Heart left ventricle (tissue), 16 donors: ENCODE measurements at regions not wholly inside any gene's neighbourhood (a gene's known extent, or its start where the extent isn't known, plus 50 kb on each side); places are given as distances from the start of the nearest gene placed in this dataset.

Experiments
- ATAC-seq, 4 donors: fragments of 200-7000 bp; cut with Tn5 transposase; one replicate each; pipeline ENCODE4 v1.9.1; 2020 to 2022; ENCODE audit warnings: moderate library complexity in 4 of 4, mild to moderate bottlenecking in 3 of 4, moderate number of reproducible peaks in 1 of 4
- DNase-seq, 5 donors: peaks; one replicate each; pipeline ENCODE4 v3.0.0-alpha.2; 2020
- H3K27ac ChIP-seq, 12 donors: fragments of 200-600 bp; sonication (generic) in 4 of 12; one replicate each; pipeline versions ENCODE4 v1.5.0 to v1.8.0; 2016 to 2022; ENCODE audit warnings: mild to moderate bottlenecking in 2 of 12
- H3K27me3 ChIP-seq, 9 donors: fragments of 200-600 bp; sonication (generic) in 2 of 9; one replicate each; pipeline versions ENCODE4 v1.5.1 to v1.8.0; 2016 to 2022; ENCODE audit warnings: mild to moderate bottlenecking in 3 of 9
- H3K36me3 ChIP-seq, 9 donors: fragments of 200-600 bp; sonication (generic) in 2 of 9; one replicate each; pipeline versions ENCODE4 v1.5.0 to v1.8.0; 2018 to 2022; ENCODE audit warnings: mild to moderate bottlenecking in 2 of 9
- H3K4me1 ChIP-seq, 12 donors: fragments of 200-600 bp; sonication (generic) in 4 of 12; one replicate each; pipeline versions ENCODE4 v1.5.0 to v1.8.0; 2016 to 2022; ENCODE audit warnings: mild to moderate bottlenecking in 3 of 12
- H3K4me3 ChIP-seq, 12 donors: fragments of 200-600 bp; sonication (generic) in 4 of 12; one replicate each; pipeline versions ENCODE4 v1.5.0 to v1.8.0; 2017 to 2022; ENCODE audit warnings: mild to moderate bottlenecking in 9 of 12, moderate library complexity in 4 of 12
- H3K9me3 ChIP-seq, 12 donors: fragments of 200-600 bp; sonication (generic) in 4 of 12; one replicate each; pipeline versions ENCODE4 v1.5.0 to v1.8.0; 2016 to 2022; ENCODE audit warnings: mild to moderate bottlenecking in 1 of 12
- POLR2A ChIP-seq, 2 donors: fragments of 450-650 bp; IDR thresholded peaks; one replicate each; pipeline ENCODE4 v1.6.1; 2017; ENCODE audit warnings: antibody characterized with exemption in 2 of 2, mild to moderate bottlenecking in 2 of 2, moderate library complexity in 2 of 2
- WGBS, 4 donors: extraction: QIAGEN DNeasy Blood & Tissue Kit in 2 of 4; methylation state at CpG; one replicate each; pipeline versions ENCODE4 v1.1.5 to v1.1.7; 2013 to 2018; 5-methylcytosine and 5-hydroxymethylcytosine counted together
- intact Hi-C, 10 donors: fragments of 100-400 bp; cut with DNase I; formaldehyde crosslinking; loops; one replicate each; pipeline versions ENCODE4 v1.11.1 to v1.14.2; 2022
- TF ChIP-seq, protein P1 (sequence below), 12 donors: fragments of 200-600 bp; sonication (generic) in 4 of 12; IDR thresholded peaks; one replicate each; pipeline versions ENCODE4 v1.5.0 to v1.8.0; 2018 to 2022; ENCODE audit warnings: antibody characterized with exemption in 12 of 12, mild to moderate bottlenecking in 5 of 12
- donor health status: ischemic (EF 13 %, LVEDD 7.1; RV severe dilation, severe dysfunction).
- donor health status: healthy with polysubstance abuse.
- donor health status: DM: no; HTN: yes; CAD: no.
- donor health status: DM: no; HTN: no; CAD: no.
- donor health status: ischemic (EF 25% LVEDD 6.9; RV normal size, moderate dysfunction).
- donor health status: ischemic (EF 25% LVEDD 5.7; RV mildly dilated, moderate dysfunction).
- donor health status: healthy.
- donor health status: DM: yes; HTN: yes; CAD: no.
- donor health status: ischemic (EF 35%, LVEDD 5.7; RV mildly dilated, moderate dysfunction).
- donor health status: nonischemic (EF 11% LVEDD 7.7; RV severe dilation, severe dysfunction).
- donor health status: DM: yes; HTN: yes; CAD: no.
- donor health status: PGD.
- donor health status: ischemic (EF 29% LVEDD 5.4; RV normal size, mild dysfunction).
- donor health status: nonischemic (EF 23%, LVEDD 6.1; RV moderate dilation, normal function).

- intact Hi-C loops: no loop called here
- DNase-seq (no peak), ATAC-seq (no peak)
- peaks cover 0 to 20% (median 0%) of the 10 kb centered on the region in 12 donors for H3K4me1 ChIP-seq
- no peak overlapping the region for H3K4me3 ChIP-seq
- no peak overlapping the region for H3K27ac ChIP-seq
- H3K36me3 ChIP-seq: no peaks in the 10 kb centered on the region
- TF ChIP-seq, protein P1, sequence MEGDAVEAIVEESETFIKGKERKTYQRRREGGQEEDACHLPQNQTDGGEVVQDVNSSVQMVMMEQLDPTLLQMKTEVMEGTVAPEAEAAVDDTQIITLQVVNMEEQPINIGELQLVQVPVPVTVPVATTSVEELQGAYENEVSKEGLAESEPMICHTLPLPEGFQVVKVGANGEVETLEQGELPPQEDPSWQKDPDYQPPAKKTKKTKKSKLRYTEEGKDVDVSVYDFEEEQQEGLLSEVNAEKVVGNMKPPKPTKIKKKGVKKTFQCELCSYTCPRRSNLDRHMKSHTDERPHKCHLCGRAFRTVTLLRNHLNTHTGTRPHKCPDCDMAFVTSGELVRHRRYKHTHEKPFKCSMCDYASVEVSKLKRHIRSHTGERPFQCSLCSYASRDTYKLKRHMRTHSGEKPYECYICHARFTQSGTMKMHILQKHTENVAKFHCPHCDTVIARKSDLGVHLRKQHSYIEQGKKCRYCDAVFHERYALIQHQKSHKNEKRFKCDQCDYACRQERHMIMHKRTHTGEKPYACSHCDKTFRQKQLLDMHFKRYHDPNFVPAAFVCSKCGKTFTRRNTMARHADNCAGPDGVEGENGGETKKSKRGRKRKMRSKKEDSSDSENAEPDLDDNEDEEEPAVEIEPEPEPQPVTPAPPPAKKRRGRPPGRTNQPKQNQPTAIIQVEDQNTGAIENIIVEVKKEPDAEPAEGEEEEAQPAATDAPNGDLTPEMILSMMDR (IDR thresholded peaks at IDR 0.05): no peak
- no peak for TF ChIP-seq POLR2A (IDR thresholded peaks at IDR 0.05)
- no peaks in the 10 kb centered on the region for H3K9me3 ChIP-seq
- 78 to 88% (median 84%) methylated on average over 4 of the region's 4 CpGs for WGBS, 4 donors
- H3K27me3 ChIP-seq: no peaks in the 10 kb centered on the region
Measured at GRCh38 chr5:171681061-171681460, 104.6 kb upstream of the SMIM23 start.

DNA sequence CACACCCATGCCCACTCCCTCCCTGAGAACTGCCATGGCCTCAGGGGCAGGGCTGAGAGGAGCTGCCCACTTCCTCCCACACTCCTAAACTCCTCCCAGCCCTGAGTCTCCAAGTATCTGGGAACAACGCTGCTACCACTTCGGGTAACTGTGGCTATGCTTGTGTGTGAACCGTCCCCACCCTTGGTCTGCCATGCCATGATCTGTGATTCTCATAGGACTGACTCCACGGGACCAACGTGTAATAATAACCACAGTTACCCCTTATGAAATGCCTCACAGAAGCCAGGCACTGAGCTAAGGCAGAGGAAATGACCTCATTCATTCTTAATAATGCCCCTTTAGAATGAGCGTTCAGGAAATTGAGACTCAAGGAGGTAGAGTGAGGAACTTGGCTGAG is 103.9 kb upstream of the SMIM23 start:
- Histone ChIP-seq H3K36me3 (no peaks in the 10 kb centered on the region), H3K27me3 (no peaks in the 10 kb centered on the region), H3K9me3 (no peaks in the 10 kb centered on the region), H3K27ac (no peak overlapping the region), H3K4me3 (no peak overlapping the region), H3K4me1 (peaks cover 0 to 18% (median 0%) of the 10 kb centered on the region in 12 donors)
- no peak for TF ChIP-seq POLR2A (IDR thresholded peaks at IDR 0.05)
- TF ChIP-seq, protein P1 (IDR thresholded peaks at IDR 0.05): no peak
- 49 to 55% (median 50%) methylated on average over 6 of the region's 6 CpGs for WGBS, 4 donors
- peak in 2 of 4 donors; percentile 16 to 43 for ATAC-seq
- intact Hi-C loops: no loop called here
- no peak for DNase-seq

GRCh38 chr5:171682801-171683200 is 102.8 kb upstream of the SMIM23 start:
- H3K27me3 ChIP-seq: no peaks in the 10 kb centered on the region
- no peak overlapping the region for H3K27ac ChIP-seq
- no peaks in the 10 kb centered on the region for H3K9me3 ChIP-seq
- no peak for ATAC-seq
- 67 to 88% (median 69%) methylated on average over 7 to 9 of the region's 9 CpGs for WGBS, 4 donors
- H3K36me3 ChIP-seq: no peaks in the 10 kb centered on the region
- no peak overlapping the region for H3K4me3 ChIP-seq
- TF ChIP-seq POLR2A (IDR thresholded peaks at IDR 0.05): no peak
- TF ChIP-seq, protein P1 (IDR thresholded peaks at IDR 0.05): no peak
- peaks cover 0 to 18% (median 0%) of the 10 kb centered on the region in 12 donors for H3K4me1 ChIP-seq
- DNase-seq: no peak
- intact Hi-C loops: no loop called here

- H3K27me3 ChIP-seq: no peaks in the 10 kb centered on the region
- no peak for ATAC-seq
- no peak overlapping the region for H3K27ac ChIP-seq
- no peak for DNase-seq
- H3K4me1 ChIP-seq: peaks cover 0 to 18% (median 0%) of the 10 kb centered on the region in 12 donors
- no peak for TF ChIP-seq POLR2A (IDR thresholded peaks at IDR 0.05)
- TF ChIP-seq, protein P1 (IDR thresholded peaks at IDR 0.05): no peak
- 88 to 93% (median 92%) methylated on average over 5 of the region's 5 CpGs for WGBS, 4 donors
- H3K4me3 ChIP-seq: no peak overlapping the region
- no peaks in the 10 kb centered on the region for H3K9me3 ChIP-seq
- intact Hi-C loops: no loop called here
- H3K36me3 ChIP-seq: no peaks in the 10 kb centered on the region
Measured at GRCh38 chr5:171684169-171684568, 101.4 kb upstream of the SMIM23 start.
